ENCODE measurements at regions not wholly inside any gene's neighbourhood (a gene's known extent, or its start where the extent isn't known, plus 50 kb on each side); places are given as distances from the start of the nearest gene placed in this dataset.

DNA sequence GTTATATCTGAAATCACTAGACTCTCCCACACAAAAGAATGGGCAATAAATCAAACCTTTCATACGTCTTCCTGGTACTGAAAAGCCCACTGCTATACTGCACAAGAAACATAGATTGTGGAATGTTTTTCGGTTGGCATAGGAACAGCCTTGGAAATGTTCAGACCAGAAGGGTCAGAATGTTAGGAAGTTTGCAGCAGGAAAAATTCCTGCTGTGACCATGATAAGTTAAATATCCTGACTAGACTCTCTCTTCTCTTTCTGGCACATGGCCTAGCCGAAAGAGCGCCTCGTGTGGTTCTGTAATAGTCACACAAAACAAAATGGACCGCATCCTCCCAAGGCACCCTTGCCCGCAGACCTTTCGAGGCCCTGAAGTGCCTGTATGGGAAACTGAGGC, 427.2 kb downstream of the COG6 start:
- no peak for DNase-seq

DNA sequence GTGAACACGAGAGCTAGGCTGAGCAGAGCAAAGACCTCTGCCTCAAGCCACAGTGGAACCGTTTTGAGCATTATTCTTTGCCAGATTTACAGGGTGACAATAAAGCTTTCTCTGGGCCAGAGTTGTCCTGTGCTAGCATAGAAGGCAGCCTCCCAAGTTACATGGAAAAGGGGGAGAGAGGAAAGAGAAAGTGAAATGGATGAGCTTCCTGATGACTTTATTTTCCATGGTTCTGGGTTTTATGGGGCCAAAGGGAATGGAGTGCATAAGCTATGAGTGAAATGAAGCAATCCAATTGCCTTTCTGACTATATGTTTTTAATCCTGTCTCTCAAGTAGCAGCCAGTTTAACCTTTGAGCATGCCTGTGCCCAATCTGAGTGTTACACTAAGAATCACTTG, 428.4 kb downstream of the COG6 start:
- no peak for DNase-seq

GRCh38 chr13:40084934-40085333, 429.5 kb downstream of the COG6 start:
- no peak for DNase-seq

- DNase-seq = no peak
Measured at GRCh38 chr13:40087091-40088002, 431.9 kb downstream of the COG6 start.

- no peak for DNase-seq
Measured at GRCh38 chr13:40094056-40094455, 438.6 kb downstream of the COG6 start.

GRCh38 chr13:40095695-40096356, 440.4 kb downstream of the COG6 start:
- DNase-seq = no peak

DNA sequence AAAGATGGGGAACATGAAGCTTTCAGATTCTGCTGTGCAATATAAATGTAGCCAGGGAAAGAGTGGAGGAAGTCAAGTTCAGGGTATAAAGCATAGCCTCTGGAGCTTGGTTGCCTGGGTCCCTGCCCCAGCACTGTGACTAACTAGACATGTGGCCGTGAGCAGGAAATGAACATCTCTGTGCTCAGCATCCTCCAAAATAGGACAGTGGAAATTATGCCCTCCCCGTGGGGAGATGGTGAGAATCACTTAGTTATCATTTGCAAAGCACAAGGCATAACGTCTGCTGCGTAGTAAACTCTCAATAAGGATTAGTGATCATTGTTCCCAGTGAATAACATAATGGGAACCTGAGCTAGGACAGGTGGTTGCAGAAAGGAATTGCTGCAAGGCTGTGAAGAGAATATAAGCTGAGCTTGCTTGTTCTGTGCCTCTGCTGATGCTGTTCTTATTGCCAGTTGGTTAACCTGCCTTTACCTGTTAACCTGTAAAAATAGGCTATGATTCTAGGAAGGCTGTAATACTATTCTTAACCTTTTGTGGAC, 441.0 kb downstream of the COG6 start:
- DNase-seq = no peak

GRCh38 chr13:40098246-40098645, 442.8 kb downstream of the COG6 start:
- no peak for DNase-seq

DNA sequence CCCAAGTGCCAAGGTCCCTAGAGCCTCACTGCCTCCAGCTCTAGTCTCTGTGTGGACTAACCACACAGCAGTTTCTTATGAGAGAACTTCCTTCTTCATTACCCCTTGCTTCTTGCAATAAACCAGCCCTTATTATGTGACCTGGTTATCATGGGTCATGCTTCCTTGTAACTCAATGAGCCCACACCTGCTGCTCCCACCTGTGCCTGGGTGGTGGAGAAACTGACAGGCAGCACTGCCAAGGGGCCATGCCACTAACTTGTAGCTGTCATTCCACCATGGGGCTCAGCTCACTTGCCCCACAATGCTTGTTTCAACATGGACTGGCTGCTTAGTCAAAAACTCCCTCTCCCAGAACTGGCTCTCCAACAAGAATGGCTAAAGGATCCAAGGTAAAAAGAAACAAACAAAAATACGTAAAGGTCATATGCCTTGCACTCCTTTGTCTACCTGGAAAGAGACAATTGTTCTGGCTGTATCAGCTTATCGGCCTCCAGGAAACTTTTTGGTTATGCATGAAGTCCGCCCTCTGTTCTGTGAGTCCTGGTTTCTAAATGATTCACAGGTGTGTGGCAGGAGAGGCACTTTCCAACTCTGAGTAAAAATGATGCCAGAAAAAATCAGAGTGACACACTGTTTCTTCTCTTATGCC, 446.4 kb downstream of the COG6 start:
- peak; percentile 37 for DNase-seq

DNA sequence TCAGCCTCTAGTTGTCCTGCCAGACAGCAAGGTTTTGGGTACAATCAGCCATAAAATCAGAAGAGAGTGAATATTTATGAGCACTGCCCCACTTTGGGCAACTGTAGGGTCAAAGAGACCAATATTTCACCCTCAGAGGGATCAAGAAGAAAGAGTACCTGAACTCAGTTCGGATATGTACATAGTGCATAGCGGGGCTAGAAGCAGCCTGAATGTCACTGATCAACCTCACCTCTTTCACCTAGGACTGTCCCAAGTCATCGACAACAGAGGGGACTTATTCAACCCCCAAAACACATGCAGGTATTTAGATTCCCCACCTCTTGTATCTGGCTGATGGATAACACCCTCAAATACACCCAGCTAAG, 446.9 kb downstream of the COG6 start:
- DNase-seq = no peak

DNA sequence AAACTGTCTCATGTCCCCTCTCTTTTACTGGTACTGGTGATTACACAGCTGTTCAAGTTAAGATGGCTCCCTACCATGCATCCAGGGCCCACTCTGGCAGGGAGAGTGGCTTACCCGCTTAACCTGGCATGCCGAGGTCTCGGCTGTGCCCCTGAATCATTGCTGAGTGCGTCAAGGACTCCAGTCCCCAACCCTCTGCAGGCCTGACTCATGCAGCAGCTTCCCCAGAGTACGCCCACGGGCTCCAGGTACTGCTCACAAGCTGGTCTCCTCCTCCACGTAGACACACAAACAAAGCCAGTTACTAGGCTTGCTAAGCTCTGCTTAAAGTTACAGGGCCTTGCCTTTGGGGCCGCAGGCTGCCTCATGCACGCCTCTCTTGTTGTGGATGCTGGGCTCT, 447.4 kb downstream of the COG6 start:
- no peak for DNase-seq

- no peak for DNase-seq
Measured at GRCh38 chr13:40103864-40104263, 448.4 kb downstream of the COG6 start.

DNA sequence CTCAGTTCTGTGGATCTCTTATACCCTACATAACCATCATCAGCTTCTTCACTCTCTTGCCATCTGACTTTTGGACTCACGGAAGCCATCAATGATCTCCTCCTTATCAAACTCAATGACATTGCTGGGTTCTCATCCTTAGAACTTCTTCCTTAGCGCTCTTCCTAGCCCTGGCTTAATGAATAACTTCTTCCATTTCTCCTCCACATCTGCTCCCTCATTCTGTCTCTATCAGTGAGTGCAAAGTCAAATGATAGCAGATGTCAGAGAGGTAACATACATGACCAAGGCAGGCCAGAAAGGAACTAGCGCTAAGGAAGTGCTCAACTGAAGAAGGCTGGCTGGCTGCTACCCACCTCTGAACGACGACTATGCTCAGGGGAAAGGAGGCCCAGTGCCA, 449.8 kb downstream of the COG6 start:
- DNase-seq = no peak

DNA sequence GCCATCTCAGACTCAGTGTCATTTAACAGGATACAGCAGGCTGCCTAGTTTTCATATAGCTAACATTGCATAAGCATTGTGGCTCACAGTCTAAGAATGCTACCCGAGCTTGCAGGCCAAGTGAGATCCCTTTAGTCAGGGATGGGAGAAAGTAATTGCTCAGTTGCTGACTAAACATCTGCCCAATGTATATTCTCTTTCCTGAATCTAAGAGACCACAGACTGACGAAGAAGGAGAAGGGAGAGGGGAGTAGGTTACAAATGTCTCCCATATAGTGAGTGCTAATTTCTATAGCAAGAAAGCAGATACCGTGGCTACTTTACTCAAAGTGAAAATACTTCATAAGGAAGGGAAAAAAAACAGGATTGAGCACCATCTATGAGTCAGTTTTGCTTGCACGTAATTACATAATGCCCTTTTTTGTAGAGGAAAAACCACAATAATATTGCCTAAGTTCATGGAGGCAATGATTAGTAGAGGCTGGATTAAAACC, 453.9 kb downstream of the COG6 start:
- DNase-seq = peak; percentile 92

DNA sequence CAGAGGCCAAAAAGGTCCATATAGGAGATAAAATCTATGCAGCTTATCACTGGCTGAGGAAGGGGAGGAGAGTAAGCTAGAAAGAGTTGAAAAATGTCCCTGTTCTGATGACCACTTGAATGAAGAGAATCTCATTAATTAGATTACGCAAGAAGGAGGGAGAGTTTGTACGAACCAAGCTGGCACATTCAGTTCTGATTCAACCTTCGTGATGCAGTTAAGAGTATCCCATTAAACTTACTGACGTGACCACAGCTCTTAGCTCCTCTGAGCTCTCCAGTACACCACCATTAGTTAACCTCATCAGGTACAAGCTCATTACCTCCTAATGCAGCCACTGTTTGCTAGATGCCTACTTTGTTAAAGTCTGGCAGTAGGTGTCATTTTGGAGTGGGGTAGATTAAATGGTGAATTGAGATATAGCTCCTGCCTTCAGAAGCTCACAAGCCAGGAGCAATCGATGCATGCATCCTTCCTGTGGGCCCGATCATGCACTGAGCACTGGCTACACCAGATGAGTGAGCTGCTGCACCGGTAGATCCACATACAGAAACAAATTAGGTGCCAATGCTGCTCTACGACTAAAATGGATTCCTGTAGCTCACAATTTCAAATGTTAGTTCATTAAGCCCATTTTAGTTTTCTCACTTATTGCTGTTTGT, 458.3 kb downstream of the COG6 start:
- no peak for DNase-seq

DNA sequence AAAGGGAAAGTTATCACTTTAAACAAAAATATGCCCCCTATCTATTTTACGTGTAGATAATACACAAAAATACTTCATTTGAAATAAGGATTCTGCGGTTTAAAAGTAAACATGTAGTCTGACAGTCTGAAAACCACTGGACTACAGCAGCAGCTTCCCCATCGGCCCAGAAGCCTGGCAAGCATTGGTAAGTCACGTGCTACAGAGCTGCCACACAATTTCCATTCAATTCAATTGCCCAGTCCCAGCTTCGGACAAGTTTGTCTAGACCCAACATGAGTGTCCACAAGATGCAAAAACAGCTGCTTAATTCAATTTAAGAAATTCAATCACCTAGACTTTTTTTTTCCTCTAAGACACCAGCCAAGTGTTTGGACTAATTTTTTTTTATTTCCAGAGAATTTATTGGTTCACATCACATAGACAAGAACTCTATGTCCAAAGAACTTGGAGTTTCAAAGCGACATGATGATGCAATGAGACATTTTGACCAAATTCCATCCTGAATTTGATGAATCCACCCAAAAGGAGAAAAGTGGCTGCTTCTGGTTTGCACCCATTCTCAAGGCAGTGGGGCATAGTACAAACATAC, 458.9 kb downstream of the COG6 start:
- no peak for DNase-seq

- no peak for DNase-seq
Measured at GRCh38 chr13:40115426-40115825, 460.0 kb downstream of the COG6 start.

GRCh38 chr13:40116008-40116407, 460.5 kb downstream of the COG6 start:
- peak; percentile 67 for DNase-seq

- no peak for DNase-seq
Measured at GRCh38 chr13:40118337-40118736, 462.9 kb downstream of the COG6 start.

DNA sequence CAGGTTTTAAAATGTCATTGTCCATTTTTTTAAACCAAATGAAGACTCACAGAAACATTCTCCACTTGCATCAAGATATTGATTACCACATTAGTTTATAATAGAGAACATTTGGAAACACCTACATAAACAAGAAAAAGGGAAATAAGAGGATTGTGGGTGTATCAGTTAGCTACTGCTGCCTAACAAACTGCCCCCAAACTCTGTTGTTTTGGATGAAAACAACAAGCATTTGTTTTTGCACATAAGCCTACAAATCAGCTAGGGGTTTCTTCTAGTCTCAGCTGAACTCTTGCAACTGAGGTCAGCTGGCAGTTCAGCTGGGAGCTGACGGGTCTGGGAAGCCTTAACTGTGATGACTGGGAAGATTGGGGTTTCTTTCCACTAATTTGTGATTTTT, 464.4 kb downstream of the COG6 start:
- no peak for DNase-seq

- DNase-seq = peak; percentile 27
Measured at GRCh38 chr13:40120288-40120687, 464.8 kb downstream of the COG6 start.

DNA sequence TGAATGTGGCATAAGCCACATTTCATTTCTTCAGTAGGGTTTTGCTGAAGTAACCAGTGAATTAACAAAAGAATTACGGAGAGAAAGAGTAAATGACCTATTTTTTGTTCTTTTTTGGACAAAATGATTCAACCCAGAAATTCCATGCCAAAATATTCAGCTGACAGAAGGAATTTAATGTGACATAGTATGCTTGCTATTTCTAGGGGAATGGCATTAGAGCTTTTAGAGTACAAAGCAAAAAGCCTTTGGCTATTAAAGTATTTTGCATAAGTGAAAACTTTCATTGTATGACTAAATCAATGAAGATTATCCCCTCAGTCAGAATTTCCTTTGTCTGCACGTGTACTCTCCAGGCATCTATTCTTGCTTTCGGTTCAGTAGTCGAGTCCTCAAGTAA, 465.3 kb downstream of the COG6 start:
- DNase-seq = no peak

DNA sequence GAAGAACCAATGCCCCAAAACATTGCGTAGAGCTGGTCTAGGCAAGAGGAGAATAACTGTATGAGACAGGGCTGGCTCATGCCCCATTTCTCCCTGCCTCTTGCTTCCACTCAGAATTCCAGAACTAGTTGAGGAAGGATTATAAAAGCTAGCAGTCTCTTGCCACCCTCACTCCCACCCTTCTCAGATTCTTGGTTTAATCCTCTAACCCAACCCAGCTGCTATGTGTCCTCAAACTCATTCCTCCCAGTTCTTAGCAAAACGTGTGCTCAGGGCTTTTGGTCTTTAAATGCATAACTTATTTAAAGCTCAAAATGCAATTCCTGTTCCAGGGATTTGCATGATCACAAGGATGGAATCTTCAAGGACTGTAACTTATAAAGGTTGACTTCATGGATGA, 466.3 kb downstream of the COG6 start:
- no peak for DNase-seq
